Esophagus muscularis mucosa (tissue), 3 donors: ENCODE measurements at regions not wholly inside any gene's neighbourhood (a gene's known extent, or its start where the extent isn't known, plus 50 kb on each side); places are given as distances from the start of the nearest gene placed in this dataset.

Experiments
- CTCF ChIP-seq, 3 experiments: fragments of 200-600 bp in 2 of 3; fragments of 450-650 bp in 1 of 3; sonication (generic) in 2 of 3; IDR thresholded peaks; one replicate each; pipeline ENCODE4 v1.5.1; 2017 to 2019; ENCODE audit warnings: antibody characterized with exemption in 3 of 3, mild to moderate bottlenecking in 2 of 3, moderate library complexity in 1 of 3
- EP300 ChIP-seq: sonication (generic); formaldehyde crosslinking; IDR thresholded peaks from one replicate; pipeline ENCODE4 v1.6.1; 2017; ENCODE audit warnings: antibody characterized with exemption

DNA sequence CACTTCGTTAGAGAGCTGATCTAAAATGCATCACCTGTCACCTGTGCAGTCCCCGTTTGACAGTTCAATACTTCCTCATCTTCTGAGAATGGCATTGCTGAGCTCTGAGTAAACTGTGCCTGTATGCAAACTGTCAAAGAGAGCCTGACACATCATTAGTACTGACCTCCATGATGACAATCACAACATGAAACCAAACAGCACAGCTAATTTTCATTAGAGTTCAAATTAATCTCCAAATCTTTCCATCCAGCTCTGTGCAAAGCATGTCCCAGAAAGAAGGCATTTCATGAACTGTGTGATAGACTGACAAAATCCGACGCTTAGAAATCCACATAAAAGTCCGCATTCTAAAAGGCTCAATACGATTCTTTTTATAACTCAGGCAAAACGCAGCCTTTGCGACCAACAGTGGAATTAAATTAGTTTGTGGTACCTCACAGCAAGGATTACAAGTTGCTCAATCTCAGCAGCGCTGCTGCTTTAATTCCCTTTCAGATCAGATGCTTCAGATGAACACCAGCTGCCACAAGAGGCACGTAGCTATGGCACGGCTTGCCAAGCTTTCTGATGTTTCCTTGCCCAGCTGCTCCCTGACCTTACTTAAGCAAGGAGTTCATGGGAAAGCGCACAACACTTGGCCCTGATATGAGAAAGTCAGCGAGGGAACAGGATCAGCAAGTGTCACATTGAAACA lies 765.5 kb upstream of the PRMT6 start:
- TF ChIP-seq CTCF (IDR thresholded peaks at IDR 0.05) (no peak), EP300 (no peak)
